ENCODE measurements at regions not wholly inside any gene's neighbourhood (a gene's known extent, or its start where the extent isn't known, plus 50 kb on each side); places are given as distances from the start of the nearest gene placed in this dataset.

GRCh38 chr13:111984349-111984748 lies 82.6 kb upstream of the SOX1 start:
- H3K36me3 ChIP-seq (ENCODE audit: insufficient read depth, low read length), result no peaks in the 10 kb centered on the region
- no peaks in the 10 kb centered on the region for H3K9me3 ChIP-seq (ENCODE audit: control insufficient read depth, insufficient read depth, low read length)
- no peaks in the 10 kb centered on the region for H3K4me1 ChIP-seq (ENCODE audit: insufficient read depth, low read length)
- H3K9ac ChIP-seq (ENCODE audit: low read depth, low read length), result no peak overlapping the region

GRCh38 chr13:111990362-111990761 lies 76.6 kb upstream of the SOX1 start:
- Histone ChIP-seq H3K4me1 (ENCODE audit: insufficient read depth, low read length) (no peaks in the 10 kb centered on the region), H3K9ac (ENCODE audit: low read depth, low read length) (no peak overlapping the region), H3K36me3 (ENCODE audit: insufficient read depth, low read length) (no peaks in the 10 kb centered on the region), H3K9me3 (ENCODE audit: control insufficient read depth, insufficient read depth, low read length) (peaks cover 13% of the 10 kb centered on the region; the same call in 1 of the 2 replicates)

- H3K9me3 ChIP-seq (ENCODE audit: control insufficient read depth, insufficient read depth, low read length), result peaks cover 13% of the 10 kb centered on the region; the same call in 1 of the 2 replicates
- no peaks in the 10 kb centered on the region for H3K36me3 ChIP-seq (ENCODE audit: insufficient read depth, low read length)
- H3K4me1 ChIP-seq (ENCODE audit: insufficient read depth, low read length), result no peaks in the 10 kb centered on the region
- H3K9ac ChIP-seq (ENCODE audit: low read depth, low read length), result no peak overlapping the region
These were observed 74.0 kb upstream of the SOX1 start for GRCh38 chr13:111992911-111993310.

- H3K36me3 ChIP-seq (ENCODE audit: insufficient read depth, low read length), result no peaks in the 10 kb centered on the region
- H3K9ac ChIP-seq (ENCODE audit: low read depth, low read length), result no peak overlapping the region
- peaks cover 13% of the 10 kb centered on the region; the same call in 1 of the 2 replicates for H3K9me3 ChIP-seq (ENCODE audit: control insufficient read depth, insufficient read depth, low read length)
- H3K4me1 ChIP-seq (ENCODE audit: insufficient read depth, low read length), result no peaks in the 10 kb centered on the region
These were observed 73.3 kb upstream of the SOX1 start for GRCh38 chr13:111993691-111994090.

- H3K9ac ChIP-seq (ENCODE audit: low read depth, low read length), result no peak overlapping the region
- no peaks in the 10 kb centered on the region for H3K4me1 ChIP-seq (ENCODE audit: insufficient read depth, low read length)
- H3K9me3 ChIP-seq (ENCODE audit: control insufficient read depth, insufficient read depth, low read length), result peaks cover 13% of the 10 kb centered on the region; the same call in 1 of the 2 replicates
These were observed 72.4 kb upstream of the SOX1 start for GRCh38 chr13:111994578-111994977.

GRCh38 chr13:111999352-111999751 lies 67.6 kb upstream of the SOX1 start:
- H3K4me1 ChIP-seq (ENCODE audit: insufficient read depth, low read length), result no peaks in the 10 kb centered on the region
- H3K9me3 ChIP-seq (ENCODE audit: control insufficient read depth, insufficient read depth, low read length), result no peaks in the 10 kb centered on the region
- no peaks in the 10 kb centered on the region for H3K36me3 ChIP-seq (ENCODE audit: insufficient read depth, low read length)
- H3K9ac ChIP-seq (ENCODE audit: low read depth, low read length), result no peak overlapping the region

More at GRCh38 chr13:111994578-111994977, 72.4 kb upstream of the SOX1 start:
- no peaks in the 10 kb centered on the region for H3K36me3 ChIP-seq (ENCODE audit: insufficient read depth, low read length)

GRCh38 chr13:112000888-112001287 lies 66.1 kb upstream of the SOX1 start:
- no peaks in the 10 kb centered on the region for H3K36me3 ChIP-seq (ENCODE audit: insufficient read depth, low read length)
- H3K9ac ChIP-seq (ENCODE audit: low read depth, low read length), result no peak overlapping the region
- H3K4me1 ChIP-seq (ENCODE audit: insufficient read depth, low read length), result no peaks in the 10 kb centered on the region
- H3K9me3 ChIP-seq (ENCODE audit: control insufficient read depth, insufficient read depth, low read length), result no peaks in the 10 kb centered on the region; the same call in 1 of the 2 replicates

- no peaks in the 10 kb centered on the region; the same call in 1 of the 2 replicates for H3K9me3 ChIP-seq (ENCODE audit: control insufficient read depth, insufficient read depth, low read length)
- no peaks in the 10 kb centered on the region for H3K36me3 ChIP-seq (ENCODE audit: insufficient read depth, low read length)
- H3K4me1 ChIP-seq (ENCODE audit: insufficient read depth, low read length), result no peaks in the 10 kb centered on the region
These were observed 65.4 kb upstream of the SOX1 start for GRCh38 chr13:112001571-112001970.

GRCh38 chr13:112003396-112003795 lies 63.6 kb upstream of the SOX1 start:
- H3K9me3 ChIP-seq (ENCODE audit: control insufficient read depth, insufficient read depth, low read length), result no peaks in the 10 kb centered on the region; the same call in 1 of the 2 replicates
- H3K36me3 ChIP-seq (ENCODE audit: insufficient read depth, low read length), result no peaks in the 10 kb centered on the region
- no peaks in the 10 kb centered on the region for H3K4me1 ChIP-seq (ENCODE audit: insufficient read depth, low read length)
- H3K9ac ChIP-seq (ENCODE audit: low read depth, low read length), result no peak overlapping the region

More at GRCh38 chr13:112001571-112001970, 65.4 kb upstream of the SOX1 start:
- H3K9ac ChIP-seq (ENCODE audit: low read depth, low read length), result no peak overlapping the region

GRCh38 chr13:112003941-112004340 lies 63.0 kb upstream of the SOX1 start:
- Histone ChIP-seq H3K36me3 (ENCODE audit: insufficient read depth, low read length) (no peaks in the 10 kb centered on the region), H3K4me1 (ENCODE audit: insufficient read depth, low read length) (no peaks in the 10 kb centered on the region), H3K9ac (ENCODE audit: low read depth, low read length) (no peak overlapping the region), H3K9me3 (ENCODE audit: control insufficient read depth, insufficient read depth, low read length) (no peaks in the 10 kb centered on the region; the same call in 1 of the 2 replicates)

- no peaks in the 10 kb centered on the region; the same call in 1 of the 2 replicates for H3K9me3 ChIP-seq (ENCODE audit: control insufficient read depth, insufficient read depth, low read length)
- no peaks in the 10 kb centered on the region for H3K36me3 ChIP-seq (ENCODE audit: insufficient read depth, low read length)
These were observed 61.0 kb upstream of the SOX1 start for GRCh38 chr13:112005925-112006324.

GRCh38 chr13:112007191-112007590 lies 59.8 kb upstream of the SOX1 start:
- no peak overlapping the region for H3K9ac ChIP-seq (ENCODE audit: low read depth, low read length)
- H3K36me3 ChIP-seq (ENCODE audit: insufficient read depth, low read length), result no peaks in the 10 kb centered on the region
- no peaks in the 10 kb centered on the region for H3K4me1 ChIP-seq (ENCODE audit: insufficient read depth, low read length)
- H3K9me3 ChIP-seq (ENCODE audit: control insufficient read depth, insufficient read depth, low read length), result no peaks in the 10 kb centered on the region; the same call in 1 of the 2 replicates

More at GRCh38 chr13:112005925-112006324, 61.0 kb upstream of the SOX1 start:
- Histone ChIP-seq H3K9ac (ENCODE audit: low read depth, low read length) (no peak overlapping the region), H3K4me1 (ENCODE audit: insufficient read depth, low read length) (no peaks in the 10 kb centered on the region)

GRCh38 chr13:112010714-112011113 lies 56.2 kb upstream of the SOX1 start:
- no peaks in the 10 kb centered on the region for H3K4me1 ChIP-seq (ENCODE audit: insufficient read depth, low read length)
- H3K9me3 ChIP-seq (ENCODE audit: control insufficient read depth, insufficient read depth, low read length), result no peaks in the 10 kb centered on the region; the same call in 1 of the 2 replicates
- no peaks in the 10 kb centered on the region for H3K36me3 ChIP-seq (ENCODE audit: insufficient read depth, low read length)
- H3K9ac ChIP-seq (ENCODE audit: low read depth, low read length), result no peak overlapping the region

GRCh38 chr13:112012016-112012704 lies 54.8 kb upstream of the SOX1 start:
- Histone ChIP-seq H3K9me3 (ENCODE audit: control insufficient read depth, insufficient read depth, low read length) (no peaks in the 10 kb centered on the region), H3K36me3 (ENCODE audit: insufficient read depth, low read length) (no peaks in the 10 kb centered on the region), H3K4me1 (ENCODE audit: insufficient read depth, low read length) (no peaks in the 10 kb centered on the region)

GRCh38 chr13:112012705-112013085 lies 54.3 kb upstream of the SOX1 start:
- Histone ChIP-seq H3K36me3 (ENCODE audit: insufficient read depth, low read length) (no peaks in the 10 kb centered on the region), H3K9me3 (ENCODE audit: control insufficient read depth, insufficient read depth, low read length) (no peaks in the 10 kb centered on the region), H3K4me1 (ENCODE audit: insufficient read depth, low read length) (no peaks in the 10 kb centered on the region), H3K9ac (ENCODE audit: low read depth, low read length) (no peak overlapping the region)

More at GRCh38 chr13:112012016-112012704, 54.8 kb upstream of the SOX1 start:
- no peak overlapping the region for H3K9ac ChIP-seq (ENCODE audit: low read depth, low read length)
